ENCODE measurements at regions not wholly inside any gene's neighbourhood (a gene's known extent, or its start where the extent isn't known, plus 50 kb on each side); places are given as distances from the start of the nearest gene placed in this dataset.
"Not testable (repeated sequence)": the region's sequence is repeated elsewhere in the genome, so short reads cannot be mapped to it uniquely, and the experiment has no call there.

DNA sequence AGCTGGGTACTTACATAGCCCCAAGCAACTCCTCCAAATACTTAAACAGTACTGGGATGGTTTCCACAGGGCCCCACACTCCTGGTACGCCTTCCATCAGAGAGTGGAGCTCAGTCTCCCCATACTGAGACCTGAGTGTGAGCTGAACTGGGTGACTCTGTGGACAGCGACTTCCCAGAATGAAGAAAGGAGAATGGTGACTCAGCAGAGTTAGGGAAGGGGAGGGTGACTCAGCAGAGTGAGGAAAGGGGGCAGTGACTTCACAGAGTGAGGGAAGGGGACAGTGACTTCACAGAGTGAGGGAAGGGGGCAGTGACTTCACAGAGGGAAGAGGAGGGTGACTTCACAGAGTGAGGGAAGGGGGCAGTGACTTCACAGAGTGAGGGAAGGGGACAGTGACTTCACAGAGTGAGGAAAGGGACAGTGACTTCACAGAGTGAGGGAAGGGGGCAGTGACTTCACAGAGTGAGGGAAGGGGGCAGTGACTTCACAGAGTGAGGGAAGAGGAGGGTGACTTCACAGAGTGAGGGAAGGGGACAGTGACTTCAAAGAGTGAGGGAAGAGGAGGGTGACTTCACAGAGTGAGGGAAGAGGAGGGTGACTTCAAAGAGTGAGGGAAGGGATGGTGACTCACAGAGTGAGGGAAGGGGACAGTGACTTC lies 141.3 kb upstream of the PITRM1 start:
- TF ChIP-seq, protein P1, sequence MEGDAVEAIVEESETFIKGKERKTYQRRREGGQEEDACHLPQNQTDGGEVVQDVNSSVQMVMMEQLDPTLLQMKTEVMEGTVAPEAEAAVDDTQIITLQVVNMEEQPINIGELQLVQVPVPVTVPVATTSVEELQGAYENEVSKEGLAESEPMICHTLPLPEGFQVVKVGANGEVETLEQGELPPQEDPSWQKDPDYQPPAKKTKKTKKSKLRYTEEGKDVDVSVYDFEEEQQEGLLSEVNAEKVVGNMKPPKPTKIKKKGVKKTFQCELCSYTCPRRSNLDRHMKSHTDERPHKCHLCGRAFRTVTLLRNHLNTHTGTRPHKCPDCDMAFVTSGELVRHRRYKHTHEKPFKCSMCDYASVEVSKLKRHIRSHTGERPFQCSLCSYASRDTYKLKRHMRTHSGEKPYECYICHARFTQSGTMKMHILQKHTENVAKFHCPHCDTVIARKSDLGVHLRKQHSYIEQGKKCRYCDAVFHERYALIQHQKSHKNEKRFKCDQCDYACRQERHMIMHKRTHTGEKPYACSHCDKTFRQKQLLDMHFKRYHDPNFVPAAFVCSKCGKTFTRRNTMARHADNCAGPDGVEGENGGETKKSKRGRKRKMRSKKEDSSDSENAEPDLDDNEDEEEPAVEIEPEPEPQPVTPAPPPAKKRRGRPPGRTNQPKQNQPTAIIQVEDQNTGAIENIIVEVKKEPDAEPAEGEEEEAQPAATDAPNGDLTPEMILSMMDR (conservative IDR thresholded peaks at IDR 0.05; ENCODE audit: low read depth, low read length), result not testable (repeated sequence)
- not testable (repeated sequence) for TF ChIP-seq POLR2A (IDR thresholded peaks at IDR 0.05; ENCODE audit: low read depth, low read length); MXI1 (IDR thresholded peaks at IDR 0.05; ENCODE audit: borderline replicate concordance, low read depth, low read length); BHLHE40 (IDR thresholded peaks at IDR 0.05; ENCODE audit: low read depth, low read length); CHD1 (IDR thresholded peaks at IDR 0.05; ENCODE audit: low read depth, low read length); RAD21 (IDR thresholded peaks at IDR 0.05; ENCODE audit: low read length)
- TF ChIP-seq CEBPB (IDR thresholded peaks at IDR 0.05; ENCODE audit: low read depth, low read length) (peak; percentile 28; the same call in 1 of the 2 replicates), MAFK (IDR thresholded peaks at IDR 0.05; ENCODE audit: low read depth, low read length) (peak; percentile 87), FOS (IDR thresholded peaks at IDR 0.05; ENCODE audit: low read depth, low read length) (peak; percentile 60; the same call in 1 of the 2 replicates)
